HEK293T (cell line): ENCODE measurements at regions not wholly inside any gene's neighbourhood (a gene's known extent, or its start where the extent isn't known, plus 50 kb on each side); places are given as distances from the start of the nearest gene placed in this dataset.
"Not testable (repeated sequence)": the region's sequence is repeated elsewhere in the genome, so short reads cannot be mapped to it uniquely, and the experiment has no call there.

Experiments
- CTCF ChIA-PET: fragments of 350-600 bp; formaldehyde crosslinking; extraction: SDS; loops from one replicate; lab custom pipeline; 2021; ENCODE audit warnings: antibody characterized with exemption, inconsistent platforms; lab: Yijun Ruan, JAX
- POLR2A ChIA-PET: fragments of 350-600 bp; formaldehyde crosslinking; extraction: SDS; loops from one replicate; lab custom pipeline; 2020; ENCODE audit warnings: antibody characterized with exemption, inconsistent platforms; lab: Yijun Ruan, JAX
- DNase-seq: peaks from one replicate; pipeline ENCODE4 v3.0.0; 2012; ENCODE audit warnings: mixed read lengths; ENCODE audit errors: extremely low spot score
- ARNT ChIP-seq: fragments of 450-650 bp; IDR thresholded peaks from 2 replicates; pipeline ENCODE4 v1.6.1; 2017; ENCODE audit warnings: mild to moderate bottlenecking
- BHLHE40 ChIP-seq: fragments of 450-650 bp; IDR thresholded peaks from 2 replicates; pipeline ENCODE4 v1.6.1; 2016; ENCODE audit warnings: mild to moderate bottlenecking, moderate library complexity, borderline replicate concordance
- CTBP1 ChIP-seq: fragments of 450-650 bp; IDR thresholded peaks from 2 replicates; pipeline ENCODE4 v1.6.1; 2016; ENCODE audit warnings: borderline replicate concordance
- ELF4 ChIP-seq: fragments of 450-650 bp; IDR thresholded peaks from 2 replicates; pipeline ENCODE4 v1.6.1; 2017; ENCODE audit warnings: antibody characterized with exemption
- FOXA1 ChIP-seq: fragments of 450-650 bp; IDR thresholded peaks from 2 replicates; pipeline ENCODE4 v1.6.1; 2016; ENCODE audit warnings: mild to moderate bottlenecking
- FOXK2 ChIP-seq: fragments of 450-650 bp; IDR thresholded peaks from 2 replicates; pipeline ENCODE4 v1.6.1; 2016; ENCODE audit warnings: mild to moderate bottlenecking
- FOXM1 ChIP-seq: fragments of 450-650 bp; IDR thresholded peaks from 2 replicates; pipeline ENCODE4 v1.6.1; 2017; ENCODE audit warnings: mild to moderate bottlenecking, borderline replicate concordance
- HDGF ChIP-seq: fragments of 450-650 bp; IDR thresholded peaks from 2 replicates; pipeline ENCODE4 v1.6.1; 2017; ENCODE audit warnings: antibody characterized with exemption, borderline replicate concordance
- L3MBTL2 ChIP-seq: fragments of 450-650 bp; conservative IDR thresholded peaks from 2 replicates; pipeline ENCODE4 v1.6.1; 2016; ENCODE audit warnings: mild to moderate bottlenecking
- LEF1 ChIP-seq: fragments of 450-650 bp; IDR thresholded peaks from 2 replicates; pipeline ENCODE4 v1.6.1; 2017; ENCODE audit warnings: mild to moderate bottlenecking, borderline replicate concordance
- NFRKB ChIP-seq: fragments of 450-650 bp; IDR thresholded peaks from 2 replicates; pipeline ENCODE4 v1.6.1; 2016; ENCODE audit warnings: mild to moderate bottlenecking, moderate library complexity
- PKNOX1 ChIP-seq: fragments of 450-650 bp; IDR thresholded peaks from 2 replicates; pipeline ENCODE4 v1.6.1; 2016
- SP1 ChIP-seq: fragments of 450-650 bp; IDR thresholded peaks from 2 replicates; pipeline ENCODE4 v1.6.1; 2017
- SUZ12 ChIP-seq: fragments of 450-650 bp; IDR thresholded peaks from 2 replicates; pipeline ENCODE4 v1.6.1; 2016; ENCODE audit warnings: mild to moderate bottlenecking
- TARDBP ChIP-seq: fragments of 450-650 bp; IDR thresholded peaks from 2 replicates; pipeline ENCODE4 v1.6.1; 2016
- ZNF384 ChIP-seq: fragments of 450-650 bp; IDR thresholded peaks from 2 replicates; pipeline ENCODE4 v1.6.1; 2016

DNA sequence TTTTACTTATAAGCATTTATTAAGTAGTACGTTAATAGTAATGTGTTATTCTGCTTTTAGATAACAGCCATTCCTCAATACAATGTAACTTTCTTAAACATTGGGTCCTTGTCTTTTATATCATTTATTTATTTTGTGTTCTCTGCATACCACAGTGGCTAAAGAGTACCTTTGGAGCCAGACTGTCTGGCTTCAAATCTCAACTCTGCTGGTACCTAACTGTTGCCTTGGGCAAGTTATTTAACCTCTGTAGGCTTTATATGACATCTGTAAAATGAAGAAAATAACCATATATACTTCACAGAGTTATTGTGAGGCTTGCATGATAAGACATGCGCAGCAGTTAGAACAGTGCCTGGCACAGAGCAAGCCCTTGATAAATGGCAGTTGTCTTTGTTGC lies 397.6 kb downstream of the MDFIC start:
- no peak for DNase-seq
- CTCF ChIA-PET: no interaction called here
- POLR2A ChIA-PET: no interaction called here
- no peak for TF ChIP-seq NFRKB
- TF ChIP-seq ARNT: no peak
- no peak for TF ChIP-seq CTBP1
- TF ChIP-seq SP1: no peak
- no peak for TF ChIP-seq FOXM1
- TF ChIP-seq L3MBTL2: no peak
- TF ChIP-seq ZNF384: no peak
- no peak for TF ChIP-seq LEF1
- TF ChIP-seq SUZ12: no peak
- TF ChIP-seq BHLHE40: no peak

DNA sequence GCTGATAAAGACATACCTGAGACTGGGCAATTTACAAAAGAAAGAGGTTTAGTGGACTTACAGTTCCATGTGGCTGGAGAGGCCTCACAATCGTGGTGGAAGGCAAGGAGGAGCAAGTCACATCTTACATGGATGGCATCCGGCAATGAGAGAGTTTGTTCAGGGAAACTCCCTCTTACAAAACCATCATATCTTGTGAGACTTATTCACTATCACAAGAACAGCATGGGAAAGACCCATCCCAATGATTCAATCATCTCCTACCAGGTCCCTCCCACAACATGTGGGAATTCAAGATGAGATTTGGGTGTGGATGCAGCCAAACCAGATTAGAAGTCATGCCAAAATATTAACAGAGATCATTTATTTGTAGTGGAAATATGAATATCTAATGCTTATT lies 388.4 kb downstream of the MDFIC start:
- POLR2A ChIA-PET, CTCF ChIA-PET, DNase-seq: not testable (repeated sequence)

GRCh38 chr7:115306586-115306985 lies 384.7 kb downstream of the MDFIC start:
- DNase-seq: no peak
- ChIA-PET POLR2A (no interaction called here), CTCF (no interaction called here)
- TF ChIP-seq L3MBTL2 (no peak), LEF1 (no peak), SUZ12 (no peak), SP1 (no peak), ARNT (no peak), BHLHE40 (no peak), TARDBP (no peak), CTBP1 (no peak), ZNF384 (no peak), FOXA1 (no peak), PKNOX1 (no peak), FOXK2 (no peak), HDGF (no peak), ELF4 (no peak), FOXM1 (no peak), NFRKB (no peak)

- ChIA-PET POLR2A (no interaction called here), CTCF (no interaction called here)
- no peak for DNase-seq
- TF ChIP-seq FOXA1: no peak
- TF ChIP-seq SUZ12: no peak
- TF ChIP-seq ARNT: no peak
- TF ChIP-seq SP1: no peak
- no peak for TF ChIP-seq CTBP1
- no peak for TF ChIP-seq TARDBP
- TF ChIP-seq BHLHE40: no peak
- TF ChIP-seq ZNF384: no peak
- no peak for TF ChIP-seq ELF4
- TF ChIP-seq L3MBTL2: no peak
- no peak for TF ChIP-seq FOXK2
- TF ChIP-seq PKNOX1: no peak
- no peak for TF ChIP-seq FOXM1
Measured at GRCh38 chr7:115300231-115300870, 378.5 kb downstream of the MDFIC start.

GRCh38 chr7:115299397-115300037 lies 377.6 kb downstream of the MDFIC start:
- ChIA-PET POLR2A (no interaction called here), CTCF (no interaction called here)
- DNase-seq: no peak
- TF ChIP-seq HDGF: no peak
- TF ChIP-seq ZNF384: no peak
- TF ChIP-seq NFRKB: no peak
- no peak for TF ChIP-seq SUZ12
- TF ChIP-seq TARDBP: no peak
- TF ChIP-seq BHLHE40: no peak
- no peak for TF ChIP-seq CTBP1
- no peak for TF ChIP-seq ARNT
- no peak for TF ChIP-seq SP1
- TF ChIP-seq PKNOX1: no peak
- TF ChIP-seq FOXM1: no peak
- TF ChIP-seq FOXK2: no peak
- no peak for TF ChIP-seq ELF4
- TF ChIP-seq FOXA1: no peak
- no peak for TF ChIP-seq LEF1
- no peak for TF ChIP-seq L3MBTL2

- ChIA-PET POLR2A (no interaction called here), CTCF (no interaction called here)
- peak; percentile 5 for DNase-seq
- TF ChIP-seq PKNOX1: no peak
Measured at GRCh38 chr7:115297656-115298055, 375.8 kb downstream of the MDFIC start.
